Activated T-cell treated with anti-CD3 and anti-CD28 coated beads for 48 hours (primary cell): ENCODE measurements at regions not wholly inside any gene's neighbourhood (a gene's known extent, or its start where the extent isn't known, plus 50 kb on each side); places are given as distances from the start of the nearest gene placed in this dataset.

ENCODE experiments used
- DNase-seq: peaks from one replicate; pipeline ENCODE4 v3.0.0-alpha.2; 2020; ENCODE audit warnings: low read depth

DNA sequence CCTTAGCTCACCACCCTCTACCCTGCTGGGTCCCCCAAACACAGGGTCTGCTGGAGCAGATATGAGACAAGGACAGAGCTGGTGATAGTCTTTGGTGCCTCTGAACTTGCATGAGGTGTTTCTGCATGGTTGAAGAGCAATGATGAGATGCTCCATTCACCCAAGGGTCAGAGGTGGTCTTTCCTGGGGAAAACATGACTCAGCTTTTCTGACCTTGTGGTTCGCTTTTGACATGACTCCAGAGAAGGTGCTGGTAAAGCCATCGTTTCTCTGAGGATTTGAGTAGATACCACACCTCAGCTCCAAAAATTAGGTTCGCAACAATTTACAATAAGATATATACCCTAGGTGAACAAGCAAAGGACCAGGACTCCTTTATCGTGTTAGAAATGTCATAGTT, 304.8 kb downstream of the DHX35 start:
- no peak for DNase-seq

DNA sequence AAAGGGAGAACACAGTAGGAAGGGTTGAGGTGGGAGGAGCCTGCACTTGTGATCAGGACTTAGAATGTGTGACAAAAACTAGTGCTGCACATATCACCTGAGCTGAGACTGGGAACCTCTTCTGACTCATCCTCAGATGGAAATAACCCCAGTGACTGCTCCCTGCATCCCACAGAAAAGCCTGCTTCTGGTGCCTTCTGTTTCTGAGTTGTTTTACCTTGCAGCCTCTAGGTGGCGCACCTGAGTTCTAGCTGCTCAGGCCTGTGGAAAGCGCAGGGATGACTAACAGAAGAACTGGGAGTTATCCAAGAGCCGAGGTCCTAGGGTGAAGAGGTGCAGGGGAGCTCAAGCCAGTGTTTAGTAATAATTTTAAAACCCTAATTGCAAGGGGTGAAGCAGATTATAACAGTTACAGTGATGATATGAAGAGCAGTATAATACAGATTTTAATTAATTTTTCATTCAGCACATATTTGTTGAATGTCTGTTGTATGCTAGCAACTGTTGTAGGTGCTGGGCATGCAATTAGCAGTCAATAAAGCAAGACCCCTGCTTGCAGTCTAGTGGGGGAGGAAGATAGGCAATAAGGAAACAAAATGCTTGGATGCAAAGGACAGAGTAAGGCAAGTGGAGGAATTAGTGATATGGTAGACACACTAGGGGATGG, 302.5 kb downstream of the DHX35 start:
- DNase-seq, result peak; percentile 30

DNA sequence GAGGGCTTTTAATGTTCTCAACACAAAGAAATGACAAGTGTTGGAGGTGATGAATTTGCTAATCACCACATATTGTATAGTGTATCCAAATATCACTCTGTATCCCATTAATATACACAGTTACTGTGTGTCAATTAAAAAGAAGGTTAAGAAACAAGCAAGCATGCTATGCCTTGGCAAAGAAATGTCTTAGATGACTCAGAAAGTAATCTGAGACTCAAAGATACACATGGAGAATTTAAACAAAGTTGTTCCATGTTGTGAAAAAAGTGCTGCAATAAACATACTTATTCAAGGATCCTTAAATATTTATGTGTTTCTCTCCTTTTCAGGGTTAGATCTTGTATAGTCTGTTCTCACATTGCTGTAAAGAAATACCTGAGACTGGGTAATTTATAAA, 300.9 kb downstream of the DHX35 start:
- DNase-seq, result no peak

DNA sequence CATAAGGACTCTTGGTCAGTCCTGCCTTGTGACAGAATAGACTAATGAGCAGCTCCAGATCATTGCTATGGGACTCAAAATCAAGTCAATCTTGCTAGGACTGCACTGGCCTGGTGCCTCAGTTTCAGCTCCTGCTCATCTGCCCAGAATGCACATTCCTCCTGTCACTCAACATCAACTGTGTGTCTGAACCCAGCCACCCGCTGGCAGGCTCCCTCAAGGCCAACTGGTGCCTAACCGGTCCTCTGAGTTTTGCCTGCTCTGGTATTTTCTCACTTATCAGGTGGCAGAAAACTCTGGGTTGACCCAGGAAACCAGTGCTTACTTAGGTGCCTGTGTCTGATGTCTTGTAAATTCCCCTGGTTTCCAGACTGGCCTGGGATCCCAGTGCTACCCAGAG, 297.7 kb downstream of the DHX35 start:
- no peak for DNase-seq

DNA sequence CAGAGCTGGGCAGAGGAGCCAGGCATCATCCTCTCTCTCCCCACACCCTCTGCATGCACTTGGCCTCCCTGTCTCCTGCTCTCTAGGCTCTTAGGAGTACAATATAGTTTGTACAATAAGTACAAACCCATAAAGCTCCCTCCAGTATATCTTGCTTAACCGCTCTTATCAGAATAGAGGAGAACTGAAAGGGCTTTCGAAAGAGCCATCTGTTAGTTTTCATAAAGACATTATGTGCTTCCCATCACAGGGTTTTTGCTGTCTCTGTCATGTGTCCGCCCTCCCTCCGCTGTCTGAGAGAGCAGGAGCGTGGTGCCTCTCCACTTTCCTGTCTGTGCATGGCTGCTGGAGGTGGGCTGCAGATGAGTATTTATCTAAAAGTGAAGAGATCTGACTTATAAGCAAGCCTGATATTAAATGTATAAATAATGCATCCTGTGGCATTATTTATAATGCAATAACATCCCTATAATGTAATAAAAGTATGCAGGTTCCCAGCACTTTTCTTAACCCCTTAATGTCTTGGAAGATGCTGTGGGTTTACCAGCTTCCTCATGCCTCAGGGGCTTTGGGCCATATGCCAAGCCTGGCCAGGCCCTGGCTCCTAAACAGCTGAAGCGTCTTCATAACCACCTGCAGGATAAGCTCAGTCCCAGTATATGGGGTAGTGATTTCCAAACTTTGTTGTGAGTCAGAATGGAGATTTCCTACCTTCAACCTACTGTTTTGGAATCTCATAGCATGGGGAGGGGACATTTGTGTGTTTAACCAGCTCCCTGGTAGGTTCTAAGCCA, 297.1 kb downstream of the DHX35 start:
- no peak for DNase-seq

DNA sequence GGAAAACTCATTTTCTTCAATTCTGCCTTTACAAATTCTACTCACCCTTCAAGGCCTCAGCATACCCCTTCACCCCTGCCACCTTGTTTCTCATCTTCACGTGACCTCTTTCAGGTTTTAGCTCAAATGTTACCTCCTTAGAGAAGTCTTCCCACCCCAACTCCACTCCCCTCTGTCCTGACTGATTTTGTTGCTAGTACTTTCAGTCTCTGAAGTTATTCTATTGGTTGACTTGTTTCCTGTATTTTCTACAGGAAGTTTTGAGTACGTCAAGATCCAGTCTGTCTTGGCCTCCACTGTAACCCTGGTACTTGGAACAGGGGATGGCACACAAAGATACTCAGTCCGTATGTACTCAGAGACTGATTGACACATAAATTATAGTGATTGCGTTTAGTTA, 296.1 kb downstream of the DHX35 start:
- DNase-seq, result no peak

DNA sequence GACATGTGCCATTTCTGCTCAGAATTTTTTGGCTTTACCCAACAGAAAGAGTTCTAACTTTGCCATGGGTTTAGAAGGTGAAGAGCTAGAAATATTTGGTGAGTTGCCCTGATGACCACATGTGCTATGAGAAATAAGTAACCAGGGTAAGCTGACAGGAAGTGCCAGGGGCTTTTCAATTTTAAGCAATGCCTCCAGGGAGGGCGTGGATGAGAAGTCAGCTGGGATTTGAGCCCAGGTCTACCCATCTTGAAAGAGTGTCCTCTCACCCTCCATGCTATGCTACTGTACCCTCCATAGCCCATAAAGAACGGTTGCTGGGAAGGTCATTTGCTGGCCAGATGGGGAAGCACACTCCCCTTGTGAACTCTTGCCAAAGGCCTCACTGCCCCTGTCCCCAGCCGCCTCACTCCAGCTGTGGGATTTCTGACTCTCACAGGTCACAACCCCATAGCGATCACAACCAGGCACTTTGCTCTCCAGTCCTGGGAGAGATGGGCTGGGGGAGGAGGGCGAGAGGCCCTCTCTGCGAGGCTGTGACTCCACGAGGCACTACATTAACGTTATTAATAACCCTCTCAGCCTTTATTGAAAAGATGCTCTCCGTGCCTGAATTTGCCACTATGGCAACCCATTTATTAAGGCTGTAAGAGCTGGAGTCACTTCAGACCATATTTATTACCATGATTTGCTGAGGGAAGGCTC, 291.1 kb downstream of the DHX35 start:
- DNase-seq, result no peak

DNA sequence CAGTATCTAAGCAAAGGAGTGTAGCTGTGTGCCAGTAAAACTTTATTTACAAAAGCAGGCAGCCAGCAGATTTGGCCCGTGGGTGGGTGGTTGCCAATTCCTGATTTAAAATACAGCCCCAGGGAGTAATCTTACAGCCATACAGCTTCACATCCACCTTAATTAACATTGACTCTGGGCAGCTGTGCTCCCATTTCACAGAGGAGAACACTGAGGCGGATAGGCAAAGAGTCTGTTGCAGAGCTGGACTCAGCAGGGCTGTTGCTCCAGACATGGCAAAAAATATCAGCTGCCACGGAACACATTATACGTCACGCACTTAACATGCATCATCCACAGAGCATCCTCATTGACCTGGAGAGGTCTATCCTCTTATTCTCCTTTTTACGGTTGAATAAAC, 289.9 kb downstream of the DHX35 start:
- no peak for DNase-seq

DNA sequence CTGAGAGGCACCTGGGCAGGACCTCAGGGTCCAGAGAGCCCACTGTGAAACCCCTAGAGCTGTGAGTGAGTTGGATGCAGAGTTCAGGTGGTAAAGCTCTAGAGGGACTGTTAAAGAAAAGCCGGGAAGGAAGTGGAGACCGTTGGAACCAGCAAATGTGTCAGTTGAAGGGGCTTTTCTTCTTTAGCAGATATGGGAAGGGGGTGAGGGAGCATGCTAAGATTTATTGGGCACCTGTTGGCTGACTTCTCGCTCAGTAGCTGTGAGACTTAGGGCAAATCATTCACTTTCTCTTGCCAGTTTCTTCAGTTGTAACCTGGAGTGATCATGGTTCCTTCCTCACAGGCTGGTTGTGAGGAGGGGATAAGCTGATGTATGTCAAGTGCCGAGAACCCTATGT, 287.7 kb downstream of the DHX35 start:
- DNase-seq, result no peak

DNA sequence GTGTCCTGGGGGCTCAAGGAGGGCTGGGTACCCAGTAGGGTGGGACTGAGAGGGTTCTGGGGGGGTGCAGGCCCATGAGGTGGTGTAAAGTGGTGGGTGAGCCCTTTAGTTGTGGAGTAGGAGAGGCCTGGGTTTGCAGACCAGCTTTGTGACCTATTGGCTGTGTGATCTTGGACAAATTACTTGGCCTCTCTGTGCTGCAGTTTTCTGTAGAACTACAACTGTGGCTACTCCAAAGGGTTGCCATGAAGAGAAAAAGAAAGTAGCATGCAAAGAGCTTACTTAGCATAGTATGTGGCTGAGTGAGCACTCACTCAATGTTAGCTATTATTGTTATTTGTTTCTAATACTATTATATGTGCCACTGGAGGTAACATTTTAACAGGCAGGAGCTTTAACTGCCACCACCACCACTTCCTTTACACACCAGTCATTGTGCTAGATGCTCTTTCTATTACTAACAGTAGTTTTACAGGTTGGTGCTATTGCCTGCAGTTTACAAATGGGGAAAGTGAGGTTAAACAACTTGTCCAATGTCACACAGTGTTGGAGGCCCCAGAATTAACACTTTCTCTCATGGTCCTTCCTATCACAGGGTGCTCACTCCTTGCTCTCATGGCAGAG, 286.8 kb downstream of the DHX35 start:
- DNase-seq, result no peak

DNA sequence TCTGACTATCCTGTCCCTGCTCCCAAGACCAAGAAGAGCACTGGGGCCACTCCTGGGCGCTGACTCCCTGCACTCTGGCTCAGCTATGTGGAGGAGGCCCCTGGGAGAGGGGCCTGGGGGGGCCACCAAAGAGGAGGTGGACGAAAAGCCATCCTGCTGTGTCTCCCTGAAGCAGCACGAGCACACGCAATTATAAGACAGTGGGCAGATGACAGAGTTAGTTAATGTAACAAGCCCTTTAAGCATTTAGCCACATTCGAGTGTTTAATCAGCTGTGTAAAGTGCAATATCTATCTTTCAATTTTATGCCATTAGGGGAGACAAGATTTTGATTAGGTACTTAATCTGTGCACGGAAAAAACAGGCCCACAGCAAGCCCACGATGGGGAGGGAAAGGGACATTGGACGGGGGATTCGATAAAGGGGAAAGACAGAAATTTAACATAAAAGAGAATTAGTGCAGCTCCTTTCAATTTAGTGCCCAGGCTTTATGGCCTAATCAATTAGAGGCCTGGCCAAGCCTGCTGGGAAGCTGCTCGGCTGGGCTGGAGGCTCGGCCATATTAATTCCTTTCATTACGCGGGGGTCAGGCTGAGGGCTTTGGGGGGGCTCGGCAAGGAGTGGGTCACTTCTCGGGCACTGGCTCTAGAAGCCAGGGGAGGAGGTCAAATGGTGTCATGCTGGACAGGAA, 286.2 kb downstream of the DHX35 start:
- no peak for DNase-seq

DNA sequence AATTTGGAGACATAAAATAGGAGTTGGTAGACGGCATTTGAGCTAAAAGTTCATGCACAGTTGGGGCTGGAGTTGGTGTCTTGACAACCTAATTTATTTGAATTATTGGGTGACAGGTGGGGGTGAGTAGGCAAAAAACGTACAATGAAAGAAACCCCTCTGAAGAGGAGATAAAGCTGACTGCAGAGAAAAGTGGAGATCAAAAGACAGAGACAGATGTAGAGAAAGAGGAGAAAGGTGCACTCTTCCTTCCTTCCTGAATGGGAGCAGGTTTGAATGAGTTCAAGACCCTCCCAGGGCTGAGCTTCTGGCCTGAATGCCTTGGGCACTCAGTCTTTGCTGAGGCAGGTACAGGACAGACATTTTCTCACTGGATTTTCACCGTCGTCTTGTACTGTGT, 284.3 kb downstream of the DHX35 start:
- DNase-seq, result no peak

DNA sequence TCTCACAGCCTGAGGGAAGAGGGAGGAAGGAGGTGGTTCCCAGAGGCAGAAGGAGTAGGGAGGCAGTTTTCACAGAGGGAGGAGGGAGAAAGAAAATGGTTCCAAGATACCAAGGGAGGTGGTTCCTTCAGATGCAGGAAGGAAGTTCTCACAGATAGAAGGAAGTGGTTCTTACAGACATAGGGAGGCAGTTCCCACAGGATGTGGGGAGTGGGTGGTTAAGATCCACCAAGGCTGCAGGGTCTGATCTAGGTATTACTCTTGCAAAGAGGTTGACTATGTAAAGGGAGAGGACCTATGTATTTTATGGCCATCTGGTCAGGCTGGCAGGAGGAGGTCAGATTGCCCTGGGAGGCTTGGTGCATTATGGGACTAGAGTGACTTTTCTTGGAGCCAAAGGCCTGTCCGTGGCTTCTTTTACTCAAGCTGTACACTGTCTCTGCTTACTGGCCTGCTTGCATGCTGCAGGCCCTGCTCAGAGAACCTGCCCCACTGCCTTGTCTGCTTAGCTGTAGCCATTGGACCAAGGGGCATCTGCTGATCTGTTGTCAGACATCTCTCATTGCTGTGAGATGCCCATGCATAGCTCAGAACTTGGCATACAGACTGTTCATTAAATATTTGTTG, 283.7 kb downstream of the DHX35 start:
- DNase-seq, result no peak

DNA sequence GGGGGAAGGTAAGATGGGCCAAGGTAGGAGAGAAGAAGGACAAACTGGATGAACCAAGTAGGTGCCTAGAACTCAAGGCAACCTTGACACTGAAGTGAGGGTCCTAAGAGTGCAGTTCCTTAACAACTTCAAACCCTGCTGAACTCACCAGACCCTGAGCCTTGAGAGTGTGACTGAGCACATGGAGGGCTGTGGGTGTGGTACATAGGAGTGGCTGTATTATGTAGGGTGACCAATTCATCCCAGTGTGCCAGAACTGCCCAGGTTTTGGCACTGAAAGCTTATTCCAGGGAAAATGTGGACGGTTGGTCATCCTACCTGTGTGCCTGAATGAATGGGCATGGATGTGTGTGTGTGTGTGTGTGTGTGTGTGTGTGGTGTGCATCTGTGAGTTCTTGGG, 281.8 kb downstream of the DHX35 start:
- DNase-seq, result no peak

DNA sequence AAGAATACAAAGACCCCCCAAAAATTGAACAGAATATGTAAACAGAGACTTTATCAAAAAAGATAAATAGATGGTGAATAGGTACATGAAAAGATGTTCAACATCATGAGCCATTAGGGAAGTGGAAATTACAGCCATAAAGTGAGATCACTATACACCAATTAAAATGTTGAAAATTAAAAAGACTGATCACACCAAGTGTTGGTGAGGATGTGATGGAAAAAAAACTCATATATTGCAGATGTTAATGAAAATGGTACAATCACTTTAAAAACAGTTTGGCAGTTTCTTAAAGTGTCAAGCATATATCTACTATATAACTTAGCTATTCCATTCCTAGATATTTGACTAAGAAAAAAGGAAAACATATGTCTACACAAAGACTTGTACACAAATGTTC, 280.5 kb downstream of the DHX35 start:
- no peak for DNase-seq

DNA sequence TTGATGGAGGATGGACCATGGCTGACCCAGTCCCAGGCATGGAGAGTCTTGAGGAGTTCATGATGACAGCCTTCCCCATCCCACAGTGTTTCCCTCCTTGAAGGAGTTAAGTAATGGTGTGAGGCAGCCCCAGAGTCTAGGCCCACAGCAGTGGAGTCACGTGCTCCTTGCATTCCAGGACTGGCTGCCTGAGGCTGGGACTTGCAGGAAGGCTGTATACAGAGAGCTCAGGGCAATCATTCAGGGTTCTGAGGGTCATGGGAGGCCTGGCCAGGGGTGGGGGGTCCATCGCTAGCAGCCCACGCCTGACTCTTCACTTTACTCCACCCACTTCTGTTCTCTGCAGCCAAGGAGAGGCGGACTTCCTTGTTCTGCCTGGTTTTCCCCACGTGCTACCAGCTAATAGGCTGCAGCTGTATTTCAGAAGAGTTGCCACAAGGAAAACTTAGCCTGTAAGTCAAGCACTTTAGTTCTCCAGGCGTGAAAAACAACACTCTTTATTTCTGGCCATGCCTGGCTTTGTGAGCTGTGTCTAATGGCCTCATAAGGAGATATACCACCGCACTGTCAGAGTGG, 272.5 kb downstream of the DHX35 start:
- DNase-seq, result no peak

DNA sequence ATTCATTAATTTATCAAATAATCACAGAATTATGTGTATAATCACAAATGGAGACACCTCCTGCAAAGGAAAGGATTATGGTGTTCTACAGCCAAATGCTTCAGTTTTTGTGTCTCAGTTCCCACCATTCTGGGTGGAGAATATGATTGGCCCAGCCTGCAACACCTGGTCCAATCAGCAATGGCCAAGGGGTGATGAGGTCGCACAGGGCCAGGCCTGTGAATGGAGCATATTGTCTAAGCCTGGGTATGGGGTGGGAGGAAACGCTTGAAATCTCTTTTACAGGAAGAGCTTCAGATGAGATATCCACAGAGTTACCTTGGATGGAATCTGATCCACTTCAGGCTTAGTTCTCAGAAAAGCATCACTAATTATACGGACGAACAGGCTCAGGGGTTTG, 271.6 kb downstream of the DHX35 start:
- DNase-seq, result no peak

DNA sequence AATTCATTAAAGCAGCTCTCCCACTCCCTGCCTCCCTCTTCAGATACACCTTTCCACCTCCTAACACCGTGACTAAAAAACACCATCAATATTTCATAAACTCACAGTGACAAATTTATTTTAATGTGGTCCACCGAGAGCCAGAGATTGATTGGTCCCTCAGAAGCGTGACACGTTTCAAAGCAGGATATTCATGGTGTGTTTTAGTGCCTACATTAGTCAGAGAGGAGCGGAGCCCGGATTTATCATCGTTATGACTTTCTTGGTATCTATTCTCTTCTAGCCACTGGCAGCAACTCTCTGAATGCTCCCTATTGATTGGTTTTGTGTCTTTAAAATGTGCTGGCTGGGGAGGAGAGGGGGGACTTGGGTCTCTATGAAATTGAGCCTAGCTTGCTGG, 265.3 kb downstream of the DHX35 start:
- DNase-seq, result no peak

DNA sequence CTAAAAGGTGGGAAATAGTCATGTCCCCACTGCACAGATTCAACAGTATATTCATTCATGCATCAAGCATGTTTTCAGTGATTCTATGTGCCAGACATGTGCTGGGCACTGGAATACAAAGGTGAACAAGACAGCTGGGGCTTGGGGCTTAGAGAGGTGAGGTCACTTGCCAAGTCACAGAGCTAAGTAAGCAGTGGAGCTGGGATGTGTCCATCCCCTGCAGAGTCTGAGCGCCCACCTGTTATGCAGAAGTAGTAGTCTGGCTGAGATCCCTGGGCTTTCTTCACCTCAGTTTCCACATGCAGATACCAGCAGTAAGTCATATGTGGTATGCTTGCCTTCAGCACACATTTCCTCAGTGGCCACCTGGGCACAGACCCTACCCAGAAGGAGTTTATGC, 263.8 kb downstream of the DHX35 start:
- DNase-seq, result no peak

DNA sequence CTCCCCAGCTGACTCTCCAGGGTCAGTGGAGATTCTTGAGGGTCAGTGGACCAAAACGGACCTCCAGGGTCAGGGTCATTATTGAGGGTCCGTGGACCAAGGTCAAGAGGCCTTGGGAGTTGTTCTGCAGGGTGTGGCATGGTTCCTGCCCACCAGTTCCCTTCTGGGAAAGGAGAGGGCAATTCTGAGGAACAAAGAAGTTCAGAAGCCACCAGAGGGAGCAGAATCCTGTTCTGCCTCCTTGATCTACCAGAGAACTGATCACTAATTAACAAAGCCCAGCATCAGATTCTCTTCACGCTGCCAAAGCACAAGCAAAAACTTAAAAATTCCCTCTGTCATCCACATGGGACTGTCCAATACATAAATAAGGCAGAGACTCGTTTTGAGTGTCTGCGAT, 263.4 kb downstream of the DHX35 start:
- DNase-seq, result no peak

DNA sequence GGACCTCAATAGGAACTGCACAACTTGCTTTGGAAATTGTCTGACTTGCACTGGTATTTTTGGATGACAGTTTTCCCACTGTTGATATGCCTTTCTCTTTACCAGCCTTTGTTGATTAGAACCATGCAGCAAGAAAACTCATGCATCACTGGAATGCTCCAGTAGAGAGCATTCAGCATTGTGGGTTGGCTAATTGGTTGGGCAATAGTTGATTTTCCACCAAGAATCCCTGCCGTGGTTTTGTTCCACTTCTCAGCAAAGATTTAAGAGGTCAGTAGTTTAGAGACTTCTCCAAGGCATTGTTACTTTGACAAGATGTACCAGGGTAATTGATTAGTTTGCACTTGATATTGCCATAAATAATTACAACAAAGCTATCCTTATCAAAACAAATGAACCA, 260.0 kb downstream of the DHX35 start:
- no peak for DNase-seq
